Liver (tissue), 3 donors: ENCODE measurements at regions not wholly inside any gene's neighbourhood (a gene's known extent, or its start where the extent isn't known, plus 50 kb on each side); places are given as distances from the start of the nearest gene placed in this dataset.

Experiments
- CTCF ChIP-seq: fragments of 150-350 bp; IDR thresholded peaks from 2 replicates; pipeline ENCODE4 v1.5.1; 2017; ENCODE audit warnings: improper control_type of control experiment, low read depth, low read length; ENCODE audit not compliant: missing input control
- JUND ChIP-seq, 2 donors: IDR thresholded peaks; 2 replicates each; pipeline ENCODE4 v1.6.1; 2016; ENCODE audit warnings: antibody characterized with exemption in 2 of 2
- REST ChIP-seq: IDR thresholded peaks from 2 replicates; pipeline ENCODE4 v1.6.1; 2016; ENCODE audit warnings: antibody characterized with exemption, mild to moderate bottlenecking
- SP1 ChIP-seq: IDR thresholded peaks from 2 replicates; pipeline ENCODE4 v1.6.1; 2018; ENCODE audit warnings: antibody characterized with exemption, mild to moderate bottlenecking
- TAF1 ChIP-seq: conservative IDR thresholded peaks from 2 replicates; pipeline ENCODE4 v1.6.1; 2016; ENCODE audit warnings: antibody characterized with exemption, mild to moderate bottlenecking
- YY1 ChIP-seq: IDR thresholded peaks from 2 replicates; pipeline ENCODE4 v1.6.1; 2016; ENCODE audit warnings: antibody characterized with exemption, mild to moderate bottlenecking
- ZBTB33 ChIP-seq: IDR thresholded peaks from 2 replicates; pipeline ENCODE4 v1.6.1; 2016; ENCODE audit warnings: antibody characterized with exemption
- donor health status: healthy.
- donor health status: healthy.

- TF ChIP-seq SP1: no peak
- TF ChIP-seq REST: no peak
- TF ChIP-seq CTCF: no peak
- TF ChIP-seq ZBTB33: no peak
- no peak for TF ChIP-seq TAF1
- TF ChIP-seq YY1: no peak
- no peak for TF ChIP-seq JUND (IDR thresholded peaks at IDR 0.05)
These were observed 306.4 kb downstream of the LPIN1 start for GRCh38 chr2:12052796-12053195.
